ENCODE measurements at regions not wholly inside any gene's neighbourhood (a gene's known extent, or its start where the extent isn't known, plus 50 kb on each side); places are given as distances from the start of the nearest gene placed in this dataset.

DNA sequence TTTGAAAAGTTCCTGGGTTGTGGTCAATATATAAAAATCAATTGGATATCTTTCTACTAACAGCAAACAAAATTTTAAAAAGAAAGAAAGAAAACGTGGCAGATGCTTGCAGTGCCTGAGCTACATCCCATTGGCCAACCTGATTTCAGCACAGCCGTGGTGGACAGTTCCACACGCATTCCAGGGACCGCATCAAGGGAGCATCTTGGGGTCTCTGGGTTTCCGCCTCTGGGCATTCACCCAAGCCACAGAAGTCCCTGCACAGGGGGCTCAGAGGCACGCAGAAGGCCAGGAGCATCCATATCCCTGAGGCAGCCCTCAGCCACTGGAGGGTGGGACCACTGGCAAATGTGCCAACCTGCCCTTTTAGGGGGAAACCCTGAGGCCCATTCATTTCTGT lies 254.5 kb upstream of the RNF32 start (continued):
- no peak for TF ChIP-seq ZNF747 (CRISPR knock-in tag; IDR thresholded peaks at IDR 0.05; ENCODE audit: borderline replicate concordance)
- no peak for TF ChIP-seq ZNF337 (CRISPR knock-in tag; IDR thresholded peaks at IDR 0.05; ENCODE audit: borderline replicate concordance, low read depth)
- no peak for TF ChIP-seq NRL (CRISPR knock-in tag; IDR thresholded peaks at IDR 0.05; ENCODE audit: borderline replicate concordance)
- TF ChIP-seq ZFP41 (CRISPR knock-in tag; IDR thresholded peaks at IDR 0.05; ENCODE audit: borderline replicate concordance): no peak
- no peak for TF ChIP-seq GZF1 (CRISPR knock-in tag; IDR thresholded peaks at IDR 0.05)
- no peak for TF ChIP-seq POLR2G (IDR thresholded peaks at IDR 0.05; ENCODE audit: low read depth, low read length)
- no peak for TF ChIP-seq ZNF724P (CRISPR knock-in tag; IDR thresholded peaks at IDR 0.05; ENCODE audit: borderline replicate concordance)
- TF ChIP-seq, protein P1, sequence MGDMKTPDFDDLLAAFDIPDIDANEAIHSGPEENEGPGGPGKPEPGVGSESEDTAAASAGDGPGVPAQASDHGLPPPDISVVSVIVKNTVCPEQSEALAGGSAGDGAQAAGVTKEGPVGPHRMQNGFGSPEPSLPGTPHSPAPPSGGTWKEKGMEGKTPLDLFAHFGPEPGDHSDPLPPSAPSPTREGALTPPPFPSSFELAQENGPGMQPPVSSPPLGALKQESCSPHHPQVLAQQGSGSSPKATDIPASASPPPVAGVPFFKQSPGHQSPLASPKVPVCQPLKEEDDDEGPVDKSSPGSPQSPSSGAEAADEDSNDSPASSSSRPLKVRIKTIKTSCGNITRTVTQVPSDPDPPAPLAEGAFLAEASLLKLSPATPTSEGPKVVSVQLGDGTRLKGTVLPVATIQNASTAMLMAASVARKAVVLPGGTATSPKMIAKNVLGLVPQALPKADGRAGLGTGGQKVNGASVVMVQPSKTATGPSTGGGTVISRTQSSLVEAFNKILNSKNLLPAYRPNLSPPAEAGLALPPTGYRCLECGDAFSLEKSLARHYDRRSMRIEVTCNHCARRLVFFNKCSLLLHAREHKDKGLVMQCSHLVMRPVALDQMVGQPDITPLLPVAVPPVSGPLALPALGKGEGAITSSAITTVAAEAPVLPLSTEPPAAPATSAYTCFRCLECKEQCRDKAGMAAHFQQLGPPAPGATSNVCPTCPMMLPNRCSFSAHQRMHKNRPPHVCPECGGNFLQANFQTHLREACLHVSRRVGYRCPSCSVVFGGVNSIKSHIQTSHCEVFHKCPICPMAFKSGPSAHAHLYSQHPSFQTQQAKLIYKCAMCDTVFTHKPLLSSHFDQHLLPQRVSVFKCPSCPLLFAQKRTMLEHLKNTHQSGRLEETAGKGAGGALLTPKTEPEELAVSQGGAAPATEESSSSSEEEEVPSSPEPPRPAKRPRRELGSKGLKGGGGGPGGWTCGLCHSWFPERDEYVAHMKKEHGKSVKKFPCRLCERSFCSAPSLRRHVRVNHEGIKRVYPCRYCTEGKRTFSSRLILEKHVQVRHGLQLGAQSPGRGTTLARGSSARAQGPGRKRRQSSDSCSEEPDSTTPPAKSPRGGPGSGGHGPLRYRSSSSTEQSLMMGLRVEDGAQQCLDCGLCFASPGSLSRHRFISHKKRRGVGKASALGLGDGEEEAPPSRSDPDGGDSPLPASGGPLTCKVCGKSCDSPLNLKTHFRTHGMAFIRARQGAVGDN (CRISPR knock-in tag; IDR thresholded peaks at IDR 0.05): no peak
- no peak for TF ChIP-seq HMG20B (CRISPR knock-in tag; conservative IDR thresholded peaks at IDR 0.05)
- TF ChIP-seq KDM1A (CRISPR knock-in tag; IDR thresholded peaks at IDR 0.05): 0 out of 2 replicates have a peak, but pooled peaks have one; percentile 32
- TF ChIP-seq ARNTL (CRISPR knock-in tag; IDR thresholded peaks at IDR 0.05): no peak
- no peak for TF ChIP-seq ZBTB38 (CRISPR knock-in tag; IDR thresholded peaks at IDR 0.05)
- TF ChIP-seq MIER2 (CRISPR knock-in tag; IDR thresholded peaks at IDR 0.05): peak; percentile 96
- TF ChIP-seq JUNB (CRISPR knock-in tag; IDR thresholded peaks at IDR 0.05; ENCODE audit: borderline replicate concordance): no peak
- peak; percentile 61; the same call in 1 of the 2 replicates for TF ChIP-seq ZSCAN9 (CRISPR knock-in tag; IDR thresholded peaks at IDR 0.05; ENCODE audit: borderline replicate concordance)
- no peak for TF ChIP-seq CCAR2 (optimal IDR thresholded peaks at IDR 0.05; ENCODE audit: low read depth, low read length)
- TF ChIP-seq KDM5B (CRISPR knock-in tag; IDR thresholded peaks at IDR 0.05; ENCODE audit: borderline replicate concordance): no peak
- no peak for TF ChIP-seq KAT7 (CRISPR knock-in tag; IDR thresholded peaks at IDR 0.05; ENCODE audit: borderline replicate concordance)
- no peak for TF ChIP-seq CHD4 (IDR thresholded peaks at IDR 0.05; ENCODE audit: borderline replicate concordance, low read length)
- TF ChIP-seq, protein P2, sequence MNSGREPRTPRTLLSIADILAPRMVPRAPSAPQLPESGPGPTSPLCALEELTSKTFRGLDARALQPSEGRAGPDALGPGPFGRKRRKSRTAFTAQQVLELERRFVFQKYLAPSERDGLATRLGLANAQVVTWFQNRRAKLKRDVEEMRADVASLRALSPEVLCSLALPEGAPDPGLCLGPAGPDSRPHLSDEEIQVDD (CRISPR knock-in tag; IDR thresholded peaks at IDR 0.05; ENCODE audit: borderline replicate concordance): no peak
- TF ChIP-seq, protein P3, sequence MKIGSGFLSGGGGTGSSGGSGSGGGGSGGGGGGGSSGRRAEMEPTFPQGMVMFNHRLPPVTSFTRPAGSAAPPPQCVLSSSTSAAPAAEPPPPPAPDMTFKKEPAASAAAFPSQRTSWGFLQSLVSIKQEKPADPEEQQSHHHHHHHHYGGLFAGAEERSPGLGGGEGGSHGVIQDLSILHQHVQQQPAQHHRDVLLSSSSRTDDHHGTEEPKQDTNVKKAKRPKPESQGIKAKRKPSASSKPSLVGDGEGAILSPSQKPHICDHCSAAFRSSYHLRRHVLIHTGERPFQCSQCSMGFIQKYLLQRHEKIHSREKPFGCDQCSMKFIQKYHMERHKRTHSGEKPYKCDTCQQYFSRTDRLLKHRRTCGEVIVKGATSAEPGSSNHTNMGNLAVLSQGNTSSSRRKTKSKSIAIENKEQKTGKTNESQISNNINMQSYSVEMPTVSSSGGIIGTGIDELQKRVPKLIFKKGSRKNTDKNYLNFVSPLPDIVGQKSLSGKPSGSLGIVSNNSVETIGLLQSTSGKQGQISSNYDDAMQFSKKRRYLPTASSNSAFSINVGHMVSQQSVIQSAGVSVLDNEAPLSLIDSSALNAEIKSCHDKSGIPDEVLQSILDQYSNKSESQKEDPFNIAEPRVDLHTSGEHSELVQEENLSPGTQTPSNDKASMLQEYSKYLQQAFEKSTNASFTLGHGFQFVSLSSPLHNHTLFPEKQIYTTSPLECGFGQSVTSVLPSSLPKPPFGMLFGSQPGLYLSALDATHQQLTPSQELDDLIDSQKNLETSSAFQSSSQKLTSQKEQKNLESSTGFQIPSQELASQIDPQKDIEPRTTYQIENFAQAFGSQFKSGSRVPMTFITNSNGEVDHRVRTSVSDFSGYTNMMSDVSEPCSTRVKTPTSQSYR (CRISPR knock-in tag; IDR thresholded peaks at IDR 0.05; ENCODE audit: borderline replicate concordance): 0 out of 2 replicates have a peak, but pooled peaks have one; percentile 39
- TF ChIP-seq ZNF556 (CRISPR knock-in tag; IDR thresholded peaks at IDR 0.05; ENCODE audit: borderline replicate concordance): no peak
- TF ChIP-seq ZNF530 (CRISPR knock-in tag; IDR thresholded peaks at IDR 0.05; ENCODE audit: low read depth): no peak
- TF ChIP-seq, protein P4, sequence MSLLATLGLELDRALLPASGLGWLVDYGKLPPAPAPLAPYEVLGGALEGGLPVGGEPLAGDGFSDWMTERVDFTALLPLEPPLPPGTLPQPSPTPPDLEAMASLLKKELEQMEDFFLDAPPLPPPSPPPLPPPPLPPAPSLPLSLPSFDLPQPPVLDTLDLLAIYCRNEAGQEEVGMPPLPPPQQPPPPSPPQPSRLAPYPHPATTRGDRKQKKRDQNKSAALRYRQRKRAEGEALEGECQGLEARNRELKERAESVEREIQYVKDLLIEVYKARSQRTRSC (CRISPR knock-in tag; IDR thresholded peaks at IDR 0.05; ENCODE audit: low read depth): no peak

Data from HepG2 (cell line).